IgD-negative memory B cell (primary cell): ENCODE measurements at regions not wholly inside any gene's neighbourhood (a gene's known extent, or its start where the extent isn't known, plus 50 kb on each side); places are given as distances from the start of the nearest gene placed in this dataset.
A peak's percentile ranks its signal among the peaks of the same experiment; 100 is the strongest.

ENCODE experiments used
- H3K27ac Mint-ChIP-seq, 3 donors: one replicate each; pipeline ENCODE4 v1.8.0; 2020 to 2022; ENCODE audit warnings: mild to moderate bottlenecking in 3 of 3, mixed read lengths in 3 of 3, moderate library complexity in 1 of 3
- H3K27me3 Mint-ChIP-seq: one replicate; pipeline ENCODE4 v1.8.0; 2021; ENCODE audit warnings: mixed read lengths
- H3K36me3 Mint-ChIP-seq: one replicate; pipeline ENCODE4 v1.8.0; 2020; ENCODE audit warnings: mild to moderate bottlenecking, mixed read lengths
- H3K4me1 Mint-ChIP-seq, 3 donors: one replicate each; pipeline ENCODE4 v1.8.0; 2020 to 2022; ENCODE audit warnings: mixed read lengths in 3 of 3, mild to moderate bottlenecking in 1 of 3
- H3K4me3 Mint-ChIP-seq, 4 donors: one replicate each; pipeline ENCODE4 v1.8.0; 2020 to 2022; ENCODE audit warnings: mild to moderate bottlenecking in 4 of 4, mixed read lengths in 4 of 4, moderate library complexity in 3 of 4
- H3K9me3 Mint-ChIP-seq, 3 donors: one replicate each; pipeline ENCODE4 v1.8.0; 2020 to 2021; ENCODE audit warnings: mixed read lengths in 3 of 3, mild to moderate bottlenecking in 1 of 3

DNA sequence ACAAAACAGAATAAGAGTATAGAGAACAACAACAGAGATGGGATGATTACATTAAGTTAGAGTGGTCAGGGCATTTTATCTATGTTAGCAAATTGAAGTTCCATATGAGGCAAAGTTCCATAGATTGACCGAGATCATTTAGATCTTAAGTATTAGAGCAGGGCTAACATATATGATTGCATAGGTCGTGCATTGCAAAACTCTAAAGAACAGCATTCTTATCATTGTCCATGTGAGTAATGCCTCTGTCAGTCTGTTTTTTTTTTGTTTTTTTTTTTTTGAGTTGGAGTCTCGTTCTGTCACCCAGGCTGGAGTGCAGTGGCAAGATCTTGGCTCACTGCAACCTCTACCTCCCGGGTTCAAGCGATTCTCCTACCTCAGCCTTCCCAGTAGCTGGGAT is 341.7 kb upstream of the KCNH8 start:
- H3K27ac Mint-ChIP-seq: no peak overlapping the region
- no peaks in the 10 kb centered on the region for H3K9me3 Mint-ChIP-seq
- no peaks in the 10 kb centered on the region for H3K4me1 Mint-ChIP-seq
- peaks cover 1% of the 10 kb centered on the region for H3K36me3 Mint-ChIP-seq
- no peak overlapping the region for H3K4me3 Mint-ChIP-seq
- H3K27me3 Mint-ChIP-seq: peaks cover 2% of the 10 kb centered on the region

DNA sequence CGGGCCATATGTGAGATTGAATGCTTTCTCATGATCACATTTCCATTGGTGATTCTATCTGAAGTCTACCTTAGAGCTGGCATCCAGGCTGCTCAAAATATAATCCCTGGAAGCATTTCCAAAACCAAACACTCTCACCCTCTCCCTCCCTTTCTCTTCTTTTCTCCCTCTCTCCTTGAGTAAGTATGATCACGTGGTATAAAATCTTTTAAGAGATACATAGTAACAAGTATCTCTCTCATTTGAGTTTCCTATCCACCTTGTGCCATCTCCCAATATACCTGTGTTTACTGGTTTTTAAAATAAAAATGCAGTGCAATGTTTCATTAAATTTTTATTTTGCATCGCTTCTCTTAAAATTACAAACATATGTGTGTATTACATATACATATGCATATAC is 350.9 kb upstream of the KCNH8 start:
- no peaks in the 10 kb centered on the region for H3K36me3 Mint-ChIP-seq
- no peak overlapping the region for H3K27ac Mint-ChIP-seq
- H3K4me1 Mint-ChIP-seq: no peaks in the 10 kb centered on the region
- H3K27me3 Mint-ChIP-seq: peaks cover 2% of the 10 kb centered on the region
- H3K4me3 Mint-ChIP-seq: no peak overlapping the region
- H3K9me3 Mint-ChIP-seq: no peaks in the 10 kb centered on the region

DNA sequence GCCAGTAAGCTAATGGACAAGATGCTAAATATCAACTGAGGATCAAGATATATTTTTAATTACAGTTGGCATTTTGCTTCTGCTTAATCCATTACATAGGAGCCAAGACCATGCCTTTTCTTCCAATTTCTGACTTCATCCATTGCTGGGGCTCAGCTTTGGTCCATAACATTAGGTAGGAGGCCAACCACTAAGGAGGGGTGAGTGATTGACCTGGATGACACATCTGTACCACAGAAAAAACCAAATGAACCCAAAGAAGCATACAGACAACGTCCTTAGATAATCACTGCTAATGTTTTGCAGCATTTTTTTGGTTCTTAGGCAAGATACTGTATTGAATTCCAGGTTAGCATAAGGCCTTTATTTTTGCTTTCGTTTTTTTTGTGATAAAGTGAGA is 353.2 kb upstream of the KCNH8 start:
- H3K4me3 Mint-ChIP-seq: no peak overlapping the region
- H3K27ac Mint-ChIP-seq: no peak overlapping the region
- H3K36me3 Mint-ChIP-seq: no peaks in the 10 kb centered on the region
- H3K4me1 Mint-ChIP-seq: no peaks in the 10 kb centered on the region
- no peaks in the 10 kb centered on the region for H3K27me3 Mint-ChIP-seq
- no peaks in the 10 kb centered on the region for H3K9me3 Mint-ChIP-seq

GRCh38 chr3:18791752-18792151 is 356.6 kb upstream of the KCNH8 start:
- no peaks in the 10 kb centered on the region for H3K4me1 Mint-ChIP-seq
- peak overlapping the region in 1 of 3 donors; percentile 47 for H3K27ac Mint-ChIP-seq
- no peaks in the 10 kb centered on the region for H3K9me3 Mint-ChIP-seq
- H3K27me3 Mint-ChIP-seq: no peaks in the 10 kb centered on the region
- no peaks in the 10 kb centered on the region for H3K36me3 Mint-ChIP-seq
- no peak overlapping the region for H3K4me3 Mint-ChIP-seq

DNA sequence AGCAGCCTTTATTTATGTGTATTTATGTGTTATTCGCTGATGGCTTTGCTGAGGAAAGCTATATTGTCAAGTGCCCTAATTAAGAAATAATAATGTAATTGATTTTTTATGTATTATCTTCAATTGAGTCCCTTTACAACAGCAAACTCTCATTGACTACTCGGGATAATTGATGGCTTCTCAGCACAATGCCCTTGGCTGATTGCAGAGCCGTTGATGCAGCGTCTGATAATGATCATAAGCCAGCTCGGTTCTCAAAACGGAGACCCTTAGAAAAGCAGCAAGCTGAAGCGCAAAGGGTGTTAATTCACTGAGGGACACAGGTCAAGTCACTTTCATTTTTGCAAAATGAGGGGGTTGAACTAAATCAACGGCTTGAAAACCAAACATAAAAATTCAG is 357.1 kb upstream of the KCNH8 start:
- Mint-ChIP-seq H3K9me3 (no peaks in the 10 kb centered on the region), H3K27ac (no peak overlapping the region), H3K27me3 (no peaks in the 10 kb centered on the region), H3K4me1 (no peaks in the 10 kb centered on the region), H3K4me3 (no peak overlapping the region), H3K36me3 (no peaks in the 10 kb centered on the region)

- Mint-ChIP-seq H3K9me3 (no peaks in the 10 kb centered on the region), H3K36me3 (no peaks in the 10 kb centered on the region), H3K4me1 (no peaks in the 10 kb centered on the region), H3K27me3 (no peaks in the 10 kb centered on the region), H3K4me3 (no peak overlapping the region), H3K27ac (no peak overlapping the region)
Measured at GRCh38 chr3:18790384-18790783, 357.9 kb upstream of the KCNH8 start.

GRCh38 chr3:18789734-18790133 is 358.6 kb upstream of the KCNH8 start:
- Mint-ChIP-seq H3K36me3 (no peaks in the 10 kb centered on the region), H3K4me3 (no peak overlapping the region), H3K27me3 (no peaks in the 10 kb centered on the region), H3K27ac (no peak overlapping the region), H3K9me3 (no peaks in the 10 kb centered on the region), H3K4me1 (no peaks in the 10 kb centered on the region)

DNA sequence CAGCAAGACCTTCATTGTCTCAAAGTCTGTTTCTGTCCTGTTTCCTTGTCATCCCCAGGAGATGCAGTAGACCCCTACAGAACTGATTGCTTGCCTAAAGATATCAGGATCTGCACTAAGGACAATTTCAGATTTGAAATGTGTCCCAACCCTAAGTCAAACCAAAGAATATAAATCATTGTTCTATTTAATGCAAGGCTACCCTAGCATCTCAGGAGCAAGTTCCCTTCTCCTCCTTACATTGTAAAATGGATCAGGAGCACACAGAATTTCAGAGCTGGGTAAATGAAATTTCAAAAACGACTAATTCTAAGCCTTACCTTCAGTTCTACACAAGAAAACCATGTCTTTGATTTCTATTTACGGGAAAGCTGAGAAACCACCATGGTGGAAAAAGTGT is 360.9 kb upstream of the KCNH8 start:
- Mint-ChIP-seq H3K27me3 (peaks cover 1% of the 10 kb centered on the region), H3K4me3 (no peak overlapping the region), H3K9me3 (no peaks in the 10 kb centered on the region), H3K4me1 (no peaks in the 10 kb centered on the region), H3K27ac (no peak overlapping the region), H3K36me3 (no peaks in the 10 kb centered on the region)

- Mint-ChIP-seq H3K36me3 (no peaks in the 10 kb centered on the region), H3K4me1 (no peaks in the 10 kb centered on the region), H3K27ac (no peak overlapping the region), H3K9me3 (no peaks in the 10 kb centered on the region), H3K27me3 (peaks cover 1% of the 10 kb centered on the region), H3K4me3 (no peak overlapping the region)
Measured at GRCh38 chr3:18786650-18787323, 361.5 kb upstream of the KCNH8 start.

DNA sequence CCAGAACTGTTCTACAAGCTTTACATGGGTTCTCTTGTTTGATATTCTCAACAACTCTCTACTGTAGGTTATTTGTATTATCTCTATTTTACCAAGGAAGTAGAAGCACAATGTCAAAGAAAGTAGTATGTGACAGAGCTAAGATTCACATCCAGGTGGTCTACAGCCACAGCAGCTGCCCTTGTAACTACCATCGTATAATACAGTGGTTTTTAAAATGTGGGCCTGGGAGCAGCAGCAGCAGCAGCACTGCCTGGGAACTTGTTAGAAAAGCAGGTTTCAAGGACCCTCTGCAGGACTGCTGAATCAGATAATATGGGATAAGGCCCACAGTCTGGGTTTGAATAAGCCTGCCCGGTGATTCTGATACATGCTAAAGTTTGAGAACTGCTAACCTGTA is 357.1 kb upstream of the SATB1 start:
- H3K27me3 Mint-ChIP-seq: peaks cover 5% of the 10 kb centered on the region
- H3K27ac Mint-ChIP-seq: no peak overlapping the region
- H3K36me3 Mint-ChIP-seq: no peaks in the 10 kb centered on the region
- no peaks in the 10 kb centered on the region for H3K4me1 Mint-ChIP-seq
- H3K9me3 Mint-ChIP-seq: no peaks in the 10 kb centered on the region
- H3K4me3 Mint-ChIP-seq: no peak overlapping the region

DNA sequence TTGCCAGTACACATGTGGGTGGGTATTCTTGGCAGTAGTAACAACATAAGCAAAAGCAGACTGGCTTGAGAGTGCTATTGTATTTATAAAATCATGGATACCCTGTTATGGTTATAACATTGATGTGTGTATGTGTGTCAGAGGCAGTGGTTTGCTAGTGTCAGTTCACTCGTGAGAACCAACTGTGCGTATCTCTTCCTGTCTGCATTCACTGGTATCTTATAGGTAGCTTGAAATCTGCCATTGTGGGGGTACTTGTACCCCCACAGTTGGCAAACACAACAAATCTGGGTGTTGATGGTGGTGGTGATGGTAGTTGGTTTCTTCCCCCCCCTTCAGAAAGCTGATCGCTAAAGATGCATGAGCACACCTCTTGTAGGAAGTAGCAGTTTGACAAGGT is 355.8 kb upstream of the SATB1 start:
- H3K9me3 Mint-ChIP-seq: no peaks in the 10 kb centered on the region
- peak overlapping the region in 1 of 3 donors; percentile 40 for H3K27ac Mint-ChIP-seq
- H3K4me1 Mint-ChIP-seq: no peaks in the 10 kb centered on the region
- no peak overlapping the region for H3K4me3 Mint-ChIP-seq
- no peaks in the 10 kb centered on the region for H3K36me3 Mint-ChIP-seq
- peaks cover 5% of the 10 kb centered on the region for H3K27me3 Mint-ChIP-seq

DNA sequence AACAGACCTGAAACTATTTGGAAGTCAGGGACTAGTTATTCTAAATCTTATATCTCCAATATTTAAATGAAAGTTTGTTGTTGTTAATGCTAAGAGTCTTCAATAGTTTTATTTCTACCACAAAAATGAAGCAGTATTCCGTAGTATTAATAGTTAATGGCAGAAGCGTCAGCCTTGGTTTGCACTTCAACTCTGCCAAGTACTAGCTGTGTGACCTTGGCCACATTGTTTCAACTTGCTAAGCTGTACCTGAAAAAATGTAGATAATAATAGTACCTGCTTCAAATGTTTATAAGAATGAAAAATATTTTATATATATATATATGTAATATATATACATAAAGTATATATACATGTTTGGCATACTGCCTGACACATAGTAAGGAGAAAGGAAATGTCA is 354.6 kb upstream of the SATB1 start:
- peaks cover 6% of the 10 kb centered on the region for H3K27me3 Mint-ChIP-seq
- no peak overlapping the region for H3K4me3 Mint-ChIP-seq
- no peak overlapping the region for H3K27ac Mint-ChIP-seq
- no peaks in the 10 kb centered on the region for H3K36me3 Mint-ChIP-seq
- no peaks in the 10 kb centered on the region for H3K9me3 Mint-ChIP-seq
- H3K4me1 Mint-ChIP-seq: no peaks in the 10 kb centered on the region

DNA sequence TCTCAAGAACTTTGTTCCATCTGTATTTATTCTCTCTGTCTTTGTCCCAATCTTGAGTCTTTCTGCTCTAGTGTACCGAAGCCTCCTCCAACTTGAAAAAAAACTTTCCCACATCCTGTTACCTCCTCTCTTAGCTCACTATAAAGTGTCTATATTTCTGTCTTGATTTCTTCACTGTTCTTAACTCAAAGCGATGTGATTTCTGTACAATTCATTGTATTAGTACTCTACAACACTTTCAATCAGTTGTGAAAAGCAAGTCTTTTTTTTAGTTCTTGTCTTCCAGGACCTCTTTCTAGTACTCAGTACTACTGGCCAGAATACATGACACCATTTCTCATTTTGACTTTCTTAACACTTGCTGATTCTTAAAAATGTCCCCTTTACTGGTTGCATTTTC is 353.5 kb upstream of the SATB1 start:
- Mint-ChIP-seq H3K36me3 (no peaks in the 10 kb centered on the region), H3K27ac (no peak overlapping the region), H3K4me1 (no peaks in the 10 kb centered on the region), H3K9me3 (no peaks in the 10 kb centered on the region), H3K27me3 (peaks cover 6% of the 10 kb centered on the region), H3K4me3 (no peak overlapping the region)

DNA sequence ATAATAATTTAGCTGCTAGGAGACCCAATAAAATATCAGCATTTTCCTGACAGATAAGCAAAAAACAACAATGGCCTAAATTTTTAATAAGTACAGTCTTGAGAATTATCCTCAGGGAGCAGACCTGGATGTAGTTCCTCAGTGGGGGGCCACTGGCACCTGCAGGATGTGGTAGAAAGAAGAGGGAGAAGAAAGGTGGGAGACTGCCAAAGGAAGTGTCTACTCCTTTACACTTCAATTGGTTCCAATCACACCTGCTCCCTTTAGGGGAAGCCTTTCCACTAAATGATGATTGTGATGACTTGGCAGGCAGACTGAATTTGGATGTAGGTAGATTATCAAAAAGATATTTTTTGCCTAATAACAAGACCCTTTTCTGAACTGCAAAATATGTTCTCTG is 353.0 kb upstream of the SATB1 start:
- no peak overlapping the region for H3K27ac Mint-ChIP-seq

DNA sequence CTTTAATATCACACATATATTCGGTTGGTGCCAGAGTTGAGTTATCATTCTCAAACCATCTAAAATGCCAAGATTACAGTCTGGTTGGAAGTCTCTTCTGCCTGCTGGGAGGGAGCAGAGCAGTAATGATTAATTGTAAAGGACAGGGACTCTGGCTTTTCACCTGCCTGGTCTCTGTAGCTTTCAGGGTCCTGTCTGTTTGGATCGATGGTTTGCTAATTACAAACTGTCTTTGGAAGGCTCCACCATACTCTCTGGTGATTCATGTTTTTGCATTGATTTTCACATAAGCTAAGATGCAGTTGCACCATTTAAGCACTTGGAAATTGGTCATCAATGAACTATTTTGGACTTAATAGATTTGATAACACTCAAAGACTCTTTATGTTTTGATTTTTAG is 350.4 kb upstream of the SATB1 start:
- Mint-ChIP-seq H3K4me3 (no peak overlapping the region), H3K36me3 (peaks cover 2% of the 10 kb centered on the region), H3K9me3 (no peaks in the 10 kb centered on the region), H3K27ac (no peak overlapping the region), H3K4me1 (no peaks in the 10 kb centered on the region), H3K27me3 (peaks cover 6% of the 10 kb centered on the region)

More for the DNA sequence above, 353.0 kb upstream of the SATB1 start:
- H3K27me3 Mint-ChIP-seq: peaks cover 6% of the 10 kb centered on the region
- no peaks in the 10 kb centered on the region for H3K4me1 Mint-ChIP-seq
- H3K9me3 Mint-ChIP-seq: no peaks in the 10 kb centered on the region
- no peak overlapping the region for H3K4me3 Mint-ChIP-seq
- no peaks in the 10 kb centered on the region for H3K36me3 Mint-ChIP-seq

DNA sequence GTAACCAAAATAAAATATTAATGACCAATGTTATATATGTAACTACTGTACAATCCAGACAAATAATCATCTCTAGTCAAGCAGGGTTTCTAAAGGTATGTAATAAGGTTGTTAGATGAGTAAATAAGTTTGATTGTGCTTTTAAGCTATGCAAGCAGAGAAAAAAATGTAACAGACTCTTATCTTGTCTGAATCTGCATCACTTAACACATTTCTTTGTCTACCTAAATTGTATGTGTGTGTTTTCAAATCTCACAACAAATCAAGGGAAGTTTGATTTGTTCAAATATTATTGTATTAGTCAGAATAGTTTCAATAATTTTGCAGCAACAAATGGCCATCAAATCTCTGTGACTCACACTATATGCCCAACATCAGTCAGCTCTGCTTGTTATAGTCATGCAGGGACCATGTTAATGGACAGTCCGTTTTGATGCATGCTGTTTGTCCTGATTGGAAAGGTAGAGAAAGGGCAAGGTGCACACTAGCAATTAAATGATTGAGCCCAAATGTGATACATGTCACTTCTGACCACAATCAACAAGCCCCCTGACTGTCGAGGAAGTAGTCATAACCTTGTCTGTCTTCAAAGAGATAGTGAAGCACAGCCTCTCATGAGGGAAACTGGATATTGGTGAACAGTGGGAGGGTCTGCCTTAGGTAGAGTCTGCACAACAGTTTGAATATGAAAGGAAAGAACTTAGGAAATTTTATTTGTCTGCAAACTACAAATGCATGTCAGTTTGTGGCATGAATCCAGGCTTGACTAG is 349.4 kb upstream of the SATB1 start:
- H3K36me3 Mint-ChIP-seq: peaks cover 2% of the 10 kb centered on the region

More for the DNA sequence above, 349.4 kb upstream of the SATB1 start:
- no peak overlapping the region for H3K27ac Mint-ChIP-seq
- H3K9me3 Mint-ChIP-seq: no peaks in the 10 kb centered on the region
- H3K4me1 Mint-ChIP-seq: no peaks in the 10 kb centered on the region
- peaks cover 6% of the 10 kb centered on the region for H3K27me3 Mint-ChIP-seq
- no peak overlapping the region for H3K4me3 Mint-ChIP-seq
